Spleen (tissue), 7 donors: ENCODE measurements at regions not wholly inside any gene's neighbourhood (a gene's known extent, or its start where the extent isn't known, plus 50 kb on each side); places are given as distances from the start of the nearest gene placed in this dataset.

Experiments used
- CTCF ChIP-seq, 11 experiments: fragments of 200-600 bp in 7 of 11; fragments of 450-650 bp in 4 of 11; sonication (generic) in 4 of 11; IDR thresholded peaks in 8 of 11; conservative IDR thresholded peaks in 3 of 11; 1 replicate in 7 of 11; 2 replicates in 4 of 11; pipeline versions ENCODE4 v1.4.0 to v1.8.0; 2016 to 2021; ENCODE audit warnings: antibody characterized with exemption in 11 of 11, inconsistent platforms in 4 of 11, mild to moderate bottlenecking in 1 of 11
- POLR2AphosphoS5 ChIP-seq, 3 donors: sonication (generic); formaldehyde crosslinking; IDR thresholded peaks; one replicate each; pipeline ENCODE4 v1.5.1; 2017; ENCODE audit warnings: antibody characterized with exemption in 3 of 3
- donor health status: DM: no; HTN: no; CAD: no; lungs with moderate emphysema.
- donor health status: DM: no; HTN: no; CAD: no.
- donor health status: DM: no; HTN: no; CAD: no.

GRCh38 chr6:84582997-84583396, 181.4 kb downstream of the TBX18 start:
- TF ChIP-seq CTCF (IDR thresholded peaks at IDR 0.05 in 8 of 11, conservative IDR thresholded peaks at IDR 0.05 in 3 of 11): no peak
- TF ChIP-seq POLR2AphosphoS5 (IDR thresholded peaks at IDR 0.05): no peak
